ENCODE measurements at regions not wholly inside any gene's neighbourhood (a gene's known extent, or its start where the extent isn't known, plus 50 kb on each side); places are given as distances from the start of the nearest gene placed in this dataset.

GRCh38 chr4:128527946-128528576, 240.4 kb upstream of the PGRMC2 start:
- no peak for TF ChIP-seq CTCF (IDR thresholded peaks at IDR 0.05; ENCODE audit: unreplicated experiment in 3 of 3)
- peaks cover 39% of the 10 kb centered on the region for H3K4me1 Mint-ChIP-seq
- H3K27me3 Mint-ChIP-seq (ENCODE audit: low read depth): no peaks in the 10 kb centered on the region
- H3K4me3 Mint-ChIP-seq: no peak overlapping the region
- no peaks in the 10 kb centered on the region for H3K36me3 Mint-ChIP-seq (ENCODE audit: low read depth)
- H3K27ac Mint-ChIP-seq: peak overlapping the region in 1 of 3 experiments; percentile 25
- H3K9me3 Mint-ChIP-seq: no peaks in the 10 kb centered on the region

- no peaks in the 10 kb centered on the region for H3K36me3 Mint-ChIP-seq (ENCODE audit: low read depth)
- H3K4me3 Mint-ChIP-seq: no peak overlapping the region
- peaks cover 42% of the 10 kb centered on the region for H3K4me1 Mint-ChIP-seq
- H3K9me3 Mint-ChIP-seq: no peaks in the 10 kb centered on the region
- H3K27me3 Mint-ChIP-seq (ENCODE audit: low read depth): peaks cover 3% of the 10 kb centered on the region
- H3K27ac Mint-ChIP-seq: no peak overlapping the region
- no peak for TF ChIP-seq CTCF (IDR thresholded peaks at IDR 0.05; ENCODE audit: unreplicated experiment in 3 of 3)
These were observed 239.7 kb upstream of the PGRMC2 start for GRCh38 chr4:128527351-128527750.

- Mint-ChIP-seq H3K27ac (peak overlapping the region in 1 of 3 experiments; percentile 8), H3K9me3 (no peaks in the 10 kb centered on the region)
These were observed 238.5 kb upstream of the PGRMC2 start for GRCh38 chr4:128525992-128526630.

GRCh38 chr4:128525387-128525786, 237.8 kb upstream of the PGRMC2 start:
- H3K4me3 Mint-ChIP-seq: no peak overlapping the region
- peaks cover 59% of the 10 kb centered on the region for H3K4me1 Mint-ChIP-seq
- H3K36me3 Mint-ChIP-seq (ENCODE audit: low read depth): no peaks in the 10 kb centered on the region
- peaks cover 5% of the 10 kb centered on the region for H3K27me3 Mint-ChIP-seq (ENCODE audit: low read depth)
- no peak for TF ChIP-seq CTCF (IDR thresholded peaks at IDR 0.05; ENCODE audit: unreplicated experiment in 3 of 3)
- H3K27ac Mint-ChIP-seq: peak overlapping the region in 2 of 3 experiments; percentile 8 to 19
- H3K9me3 Mint-ChIP-seq: no peaks in the 10 kb centered on the region

More at GRCh38 chr4:128525992-128526630, 238.5 kb upstream of the PGRMC2 start:
- Mint-ChIP-seq H3K4me3 (no peak overlapping the region), H3K36me3 (ENCODE audit: low read depth) (no peaks in the 10 kb centered on the region), H3K27me3 (ENCODE audit: low read depth) (peaks cover 5% of the 10 kb centered on the region), H3K4me1 (peaks cover 51% of the 10 kb centered on the region)
- TF ChIP-seq CTCF (IDR thresholded peaks at IDR 0.05; ENCODE audit: unreplicated experiment in 3 of 3): no peak

GRCh38 chr4:128524311-128524710, 236.7 kb upstream of the PGRMC2 start:
- no peaks in the 10 kb centered on the region for H3K36me3 Mint-ChIP-seq (ENCODE audit: low read depth)
- no peak for TF ChIP-seq CTCF (IDR thresholded peaks at IDR 0.05; ENCODE audit: unreplicated experiment in 3 of 3)
- H3K27ac Mint-ChIP-seq: peak overlapping the region in 1 of 3 experiments; percentile 42
- no peak overlapping the region for H3K4me3 Mint-ChIP-seq
- H3K27me3 Mint-ChIP-seq (ENCODE audit: low read depth): peaks cover 5% of the 10 kb centered on the region
- H3K4me1 Mint-ChIP-seq: peaks cover 58% of the 10 kb centered on the region
- H3K9me3 Mint-ChIP-seq: no peaks in the 10 kb centered on the region
